Fibroblast of lung (primary cell): ENCODE measurements at regions not wholly inside any gene's neighbourhood (a gene's known extent, or its start where the extent isn't known, plus 50 kb on each side); places are given as distances from the start of the nearest gene placed in this dataset.
A peak's percentile ranks its signal among the peaks of the same experiment; 100 is the strongest.

Experiments
- DNase-seq, 2 donors: peaks; one replicate each; pipeline versions ENCODE4 v3.0.0 to v3.0.0-alpha.2; 2010; ENCODE audit warnings: low read depth in 2 of 2
- H2AFZ ChIP-seq: 2 replicates; pipeline ENCODE4 v1.5.1; 2012; ENCODE audit warnings: low read length, control low read depth, inconsistent platforms
- H3K27ac ChIP-seq: 2 replicates; pipeline ENCODE4 v1.5.1; 2011; ENCODE audit warnings: low read length, control low read depth; ENCODE audit not compliant: insufficient read depth
- H3K27me3 ChIP-seq: 2 replicates; pipeline ENCODE4 v1.5.1; 2011; ENCODE audit warnings: mild to moderate bottlenecking, low read length; ENCODE audit not compliant: control insufficient read depth, insufficient read depth
- H3K36me3 ChIP-seq: 2 replicates; pipeline ENCODE4 v1.5.1; 2011; ENCODE audit warnings: low read length; ENCODE audit not compliant: control insufficient read depth, insufficient read depth
- H3K4me1 ChIP-seq: 2 replicates; pipeline ENCODE4 v1.5.1; 2011; ENCODE audit warnings: low read length; ENCODE audit not compliant: control insufficient read depth, insufficient read depth; ENCODE audit errors: extremely low read depth
- H3K4me2 ChIP-seq: 2 replicates; pipeline ENCODE4 v1.5.1; 2011; ENCODE audit warnings: low read length, control low read depth; ENCODE audit not compliant: insufficient read depth; ENCODE audit errors: extremely low read depth
- H3K4me3 ChIP-seq, 4 experiments: fragments of 200-600 bp in 1 of 4; sonication (generic) in 1 of 4; replicated peaks in 1 of 4; 2 replicates each; pipeline ENCODE4 v1.5.1; 2011 to 2016; ENCODE audit warnings: low read length in 4 of 4, low read depth in 3 of 4, mild to moderate bottlenecking in 3 of 4, control low read depth in 2 of 4, inconsistent platforms in 1 of 4, mixed read lengths in 1 of 4; ENCODE audit not compliant: insufficient read depth in 1 of 4; ENCODE audit errors: control extremely low read depth in 1 of 4
- H3K79me2 ChIP-seq: 2 replicates; pipeline ENCODE4 v1.5.1; 2012; ENCODE audit warnings: mild to moderate bottlenecking, low read length, inconsistent platforms; ENCODE audit not compliant: control insufficient read depth, insufficient read depth
- H3K9ac ChIP-seq: 2 replicates; pipeline ENCODE4 v1.5.1; 2011; ENCODE audit warnings: mild to moderate bottlenecking, low read length, control low read depth; ENCODE audit not compliant: insufficient read depth
- H3K9me3 ChIP-seq: 2 replicates; pipeline ENCODE4 v1.5.1; 2012; ENCODE audit warnings: low read depth, low read length; ENCODE audit not compliant: control insufficient read depth, insufficient read depth
- H4K20me1 ChIP-seq: 2 replicates; pipeline ENCODE4 v1.5.1; 2011; ENCODE audit warnings: low read length; ENCODE audit not compliant: control insufficient read depth, insufficient read depth; ENCODE audit errors: extremely low read depth
- EZH2 ChIP-seq: IDR thresholded peaks from 2 replicates; pipeline ENCODE4 v1.5.1; 2012; ENCODE audit warnings: low read length, control low read depth, mild to moderate bottlenecking; ENCODE audit errors: missing control alignments
- TF ChIP-seq, protein P1 (sequence below), 2 donors: IDR thresholded peaks in 1 of 2; conservative IDR thresholded peaks in 1 of 2; 1 replicate in 1 of 2; 2 replicates in 1 of 2; pipeline ENCODE4 v1.5.1; 2011 to 2012; ENCODE audit warnings: low read length in 2 of 2, control low read depth in 1 of 2, inconsistent platforms in 1 of 2, low read depth in 1 of 2, mild to moderate bottlenecking in 1 of 2

DNA sequence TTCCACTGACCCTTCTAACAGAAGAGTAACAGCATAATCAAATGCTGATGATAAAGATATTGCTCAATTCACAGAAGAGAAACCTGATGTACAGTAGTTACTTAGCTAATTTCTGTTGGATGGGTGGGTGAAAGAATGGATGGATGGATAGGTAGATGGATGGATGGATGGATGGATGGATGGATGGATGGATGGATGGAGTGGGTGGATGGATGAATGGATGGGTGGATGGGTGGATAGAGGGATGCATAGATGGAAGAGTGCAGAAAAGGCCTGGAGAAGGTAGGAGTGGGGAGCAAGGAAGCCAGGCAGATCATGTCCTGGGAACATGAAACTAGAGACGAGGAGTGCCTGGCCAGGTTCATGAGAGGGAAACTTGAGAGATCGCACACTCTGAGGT is 520.9 kb downstream of the BCL11B start:
- Histone ChIP-seq H3K9ac (no peak overlapping the region), H3K9me3 (no peaks in the 10 kb centered on the region), H3K4me2 (no peak overlapping the region), H3K36me3 (no peaks in the 10 kb centered on the region), H3K79me2 (no peaks in the 10 kb centered on the region), H3K27me3 (no peaks in the 10 kb centered on the region), H4K20me1 (no peaks in the 10 kb centered on the region), H3K27ac (no peak overlapping the region), H3K4me1 (no peaks in the 10 kb centered on the region), H3K4me3 (no peak overlapping the region), H2AFZ (no peak overlapping the region)
- no peak for TF ChIP-seq EZH2
- DNase-seq: no peak

DNA sequence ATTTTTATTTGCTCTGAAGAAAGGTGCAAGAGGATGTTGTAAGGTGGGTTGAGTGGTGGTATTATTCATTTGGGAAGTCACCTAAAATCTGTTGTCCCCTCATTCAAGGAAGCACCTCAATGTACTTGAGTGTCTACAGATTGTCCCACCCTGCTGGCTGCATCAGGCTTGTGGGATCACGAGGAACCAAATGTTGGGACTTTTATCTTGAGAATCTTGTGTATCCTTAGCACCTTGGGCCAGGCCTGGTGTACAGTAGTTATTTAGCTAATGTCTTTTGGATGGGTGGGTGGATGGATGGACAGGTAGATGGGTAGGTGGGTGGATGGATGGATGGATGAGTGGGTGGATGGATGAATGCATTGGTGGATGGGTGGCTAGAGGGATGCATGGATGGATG is 519.3 kb downstream of the BCL11B start:
- Histone ChIP-seq H3K9ac (no peak overlapping the region), H3K79me2 (no peaks in the 10 kb centered on the region), H4K20me1 (no peaks in the 10 kb centered on the region), H3K9me3 (no peaks in the 10 kb centered on the region), H3K27ac (no peak overlapping the region), H3K4me2 (no peak overlapping the region), H2AFZ (no peak overlapping the region), H3K36me3 (no peaks in the 10 kb centered on the region), H3K27me3 (no peaks in the 10 kb centered on the region), H3K4me1 (no peaks in the 10 kb centered on the region), H3K4me3 (no peak overlapping the region)
- no peak for DNase-seq
- TF ChIP-seq, protein P1, sequence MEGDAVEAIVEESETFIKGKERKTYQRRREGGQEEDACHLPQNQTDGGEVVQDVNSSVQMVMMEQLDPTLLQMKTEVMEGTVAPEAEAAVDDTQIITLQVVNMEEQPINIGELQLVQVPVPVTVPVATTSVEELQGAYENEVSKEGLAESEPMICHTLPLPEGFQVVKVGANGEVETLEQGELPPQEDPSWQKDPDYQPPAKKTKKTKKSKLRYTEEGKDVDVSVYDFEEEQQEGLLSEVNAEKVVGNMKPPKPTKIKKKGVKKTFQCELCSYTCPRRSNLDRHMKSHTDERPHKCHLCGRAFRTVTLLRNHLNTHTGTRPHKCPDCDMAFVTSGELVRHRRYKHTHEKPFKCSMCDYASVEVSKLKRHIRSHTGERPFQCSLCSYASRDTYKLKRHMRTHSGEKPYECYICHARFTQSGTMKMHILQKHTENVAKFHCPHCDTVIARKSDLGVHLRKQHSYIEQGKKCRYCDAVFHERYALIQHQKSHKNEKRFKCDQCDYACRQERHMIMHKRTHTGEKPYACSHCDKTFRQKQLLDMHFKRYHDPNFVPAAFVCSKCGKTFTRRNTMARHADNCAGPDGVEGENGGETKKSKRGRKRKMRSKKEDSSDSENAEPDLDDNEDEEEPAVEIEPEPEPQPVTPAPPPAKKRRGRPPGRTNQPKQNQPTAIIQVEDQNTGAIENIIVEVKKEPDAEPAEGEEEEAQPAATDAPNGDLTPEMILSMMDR (conservative IDR thresholded peaks at IDR 0.05 in 1 of 2, IDR thresholded peaks at IDR 0.05 in 1 of 2; ENCODE audit: low read depth in 1 of 2, low read length in 2 of 2): no peak
- no peak for TF ChIP-seq EZH2

DNA sequence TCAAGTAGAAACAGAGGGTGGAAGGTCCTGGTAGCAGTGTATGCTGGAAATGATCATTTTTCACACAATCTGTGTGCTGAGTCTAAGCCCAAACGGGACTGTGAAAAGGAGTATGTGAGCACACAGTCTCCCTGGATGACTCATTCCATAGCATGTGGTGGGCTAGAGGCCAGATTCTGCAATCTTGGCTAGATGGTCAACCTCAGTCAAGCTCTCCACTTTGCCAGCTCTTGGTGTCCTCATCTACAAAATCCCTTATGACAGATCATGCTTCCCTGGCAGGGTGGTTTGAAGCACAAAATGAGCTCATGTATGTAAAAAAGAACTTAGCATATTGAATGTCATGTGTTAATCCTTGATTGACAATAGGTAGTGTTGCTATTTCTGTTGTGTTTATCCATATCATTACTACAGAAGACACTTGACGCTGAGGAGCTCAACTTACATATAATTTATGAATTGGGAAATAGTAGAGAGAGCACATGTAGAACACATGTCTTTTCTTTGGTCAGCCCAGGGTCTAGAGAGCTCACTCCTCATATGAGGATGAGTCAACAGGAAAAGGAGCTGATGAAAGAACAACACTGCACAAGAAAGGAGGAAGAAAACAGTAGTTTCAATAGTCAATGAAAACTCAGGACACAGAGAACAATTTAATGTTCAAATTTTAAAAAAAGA is 517.5 kb downstream of the BCL11B start:
- no peak overlapping the region for H3K27ac ChIP-seq
- no peaks in the 10 kb centered on the region for H4K20me1 ChIP-seq
- H3K4me2 ChIP-seq: no peak overlapping the region
- H3K9ac ChIP-seq: no peak overlapping the region
- no peak overlapping the region for H3K4me3 ChIP-seq
- H3K4me1 ChIP-seq: no peaks in the 10 kb centered on the region
- H3K36me3 ChIP-seq: no peaks in the 10 kb centered on the region
- H2AFZ ChIP-seq: no peak overlapping the region
- peak in 1 of 2 donors; percentile 13 for DNase-seq
- H3K27me3 ChIP-seq: no peaks in the 10 kb centered on the region
- no peaks in the 10 kb centered on the region for H3K79me2 ChIP-seq
- no peaks in the 10 kb centered on the region for H3K9me3 ChIP-seq
- TF ChIP-seq, protein P1 (conservative IDR thresholded peaks at IDR 0.05 in 1 of 2, IDR thresholded peaks at IDR 0.05 in 1 of 2; ENCODE audit: low read depth in 1 of 2, low read length in 2 of 2): no peak
- TF ChIP-seq EZH2: no peak
